GM23338 (cell line): ENCODE measurements at regions not wholly inside any gene's neighbourhood (a gene's known extent, or its start where the extent isn't known, plus 50 kb on each side); places are given as distances from the start of the nearest gene placed in this dataset.

Experiments used
- ATAC-seq: fragments of 200-7000 bp; cut with Tn5 transposase; 3 replicates; pipeline ENCODE4 v1.9.1; 2020
- DNase-seq: peaks from one replicate; pipeline ENCODE4 v3.0.0-alpha.2; 2015; ENCODE audit warnings: low spot score
- H2AFZ ChIP-seq: fragments of 200-600 bp; sonication (generic); 2 replicates; pipeline ENCODE4 v1.8.0; 2016; ENCODE audit warnings: antibody characterized with exemption, mild to moderate bottlenecking, moderate library complexity
- H3F3A ChIP-seq: fragments of 200-600 bp; sonication (generic); replicated peaks from 2 replicates; pipeline ENCODE4 v1.8.0; 2017; ENCODE audit warnings: antibody characterized with exemption, mixed run types, low read depth
- H3K27ac ChIP-seq: fragments of 200-600 bp; sonication (generic); 2 replicates; pipeline ENCODE4 v1.6.1; 2016; ENCODE audit warnings: low read depth
- H3K27me3 ChIP-seq: fragments of 200-600 bp; sonication (generic); 2 replicates; pipeline ENCODE4 v1.8.0; 2016; ENCODE audit warnings: mild to moderate bottlenecking, mixed run types, moderate library complexity; ENCODE audit not compliant: insufficient read depth
- H3K36me3 ChIP-seq: fragments of 200-600 bp; sonication (generic); 2 replicates; pipeline ENCODE4 v1.8.0; 2016; ENCODE audit warnings: mild to moderate bottlenecking; ENCODE audit not compliant: insufficient read depth
- H3K4me1 ChIP-seq: fragments of 200-600 bp; sonication (generic); 2 replicates; pipeline ENCODE4 v1.8.0; 2016; ENCODE audit warnings: mild to moderate bottlenecking, moderate library complexity; ENCODE audit not compliant: insufficient read depth
- H3K4me2 ChIP-seq: fragments of 200-600 bp; sonication (generic); 2 replicates; pipeline ENCODE4 v1.7.1; 2017; ENCODE audit warnings: mixed run types
- H3K4me3 ChIP-seq: fragments of 200-600 bp; sonication (generic); 2 replicates; pipeline ENCODE4 v1.6.1; 2016; ENCODE audit warnings: mixed run types
- H3K79me2 ChIP-seq: fragments of 200-600 bp; sonication (generic); replicated peaks from 2 replicates; pipeline ENCODE4 v1.8.0; 2017; ENCODE audit warnings: mild to moderate bottlenecking; ENCODE audit not compliant: insufficient read depth
- H3K9me2 ChIP-seq: fragments of 200-600 bp; sonication (generic); 2 replicates; pipeline ENCODE4 v1.8.0; 2017; ENCODE audit not compliant: insufficient read depth
- H4K20me1 ChIP-seq: fragments of 200-600 bp; sonication (generic); replicated peaks from 2 replicates; pipeline ENCODE4 v1.8.0; 2017; ENCODE audit warnings: mild to moderate bottlenecking; ENCODE audit not compliant: insufficient read depth
- H3K27ac Mint-ChIP-seq: 2 replicates; pipeline ENCODE4 v1.8.0; 2020; ENCODE audit warnings: inconsistent platforms, mild to moderate bottlenecking, moderate library complexity, mixed read lengths
- H3K27me3 Mint-ChIP-seq: 3 replicates; pipeline ENCODE4 v1.8.0; 2022; ENCODE audit warnings: low read depth, mild to moderate bottlenecking, moderate library complexity, mixed read lengths, inconsistent platforms; ENCODE audit not compliant: insufficient read depth, poor library complexity
- H3K36me3 Mint-ChIP-seq: 3 replicates; pipeline ENCODE4 v1.8.0; 2021; ENCODE audit warnings: low read depth, mild to moderate bottlenecking, inconsistent platforms, moderate library complexity, mixed read lengths
- H3K4me1 Mint-ChIP-seq: 3 replicates; pipeline ENCODE4 v1.8.0; 2020; ENCODE audit warnings: mild to moderate bottlenecking, inconsistent platforms, mixed read lengths
- H3K4me3 Mint-ChIP-seq: 3 replicates; pipeline ENCODE4 v1.8.0; 2021; ENCODE audit warnings: moderate library complexity, mild to moderate bottlenecking, inconsistent platforms, mixed read lengths
- H3K9me3 Mint-ChIP-seq: 3 replicates; pipeline ENCODE4 v1.8.0; 2020; ENCODE audit warnings: moderate library complexity, mild to moderate bottlenecking, inconsistent platforms, mixed read lengths
- CREB1 ChIP-seq: fragments of 250-450 bp; sonication (Bioruptor Pico); IDR thresholded peaks from 2 replicates; pipeline ENCODE4 v1.5.0; 2020; ENCODE audit warnings: low read depth, mild to moderate bottlenecking, moderate library complexity
- EZH2 ChIP-seq: fragments of 200-600 bp; sonication (generic); IDR thresholded peaks from one replicate; pipeline ENCODE4 v1.8.0; 2017; ENCODE audit warnings: antibody characterized with exemption, mild to moderate bottlenecking, low read depth; ENCODE audit not compliant: unreplicated experiment
- EZH2phosphoT487 ChIP-seq: fragments of 200-600 bp; sonication (generic); IDR thresholded peaks from one replicate; pipeline ENCODE4 v1.8.1; 2018; ENCODE audit warnings: antibody characterized with exemption; ENCODE audit not compliant: unreplicated experiment
- JUNB ChIP-seq: IDR thresholded peaks from one replicate; pipeline ENCODE4 v1.6.1; 2016; ENCODE audit warnings: antibody characterized with exemption; ENCODE audit not compliant: unreplicated experiment
- NANOG ChIP-seq: IDR thresholded peaks from 2 replicates; pipeline ENCODE4 v1.6.1; 2016; ENCODE audit warnings: antibody characterized with exemption, borderline replicate concordance
- POLR2AphosphoS5 ChIP-seq: IDR thresholded peaks from 2 replicates; pipeline ENCODE4 v1.6.1; 2016; ENCODE audit warnings: antibody characterized with exemption, low read depth
- STAT1 ChIP-seq: IDR thresholded peaks from one replicate; pipeline ENCODE4 v1.6.1; 2016; ENCODE audit warnings: antibody characterized with exemption; ENCODE audit not compliant: unreplicated experiment
- ZNF114 ChIP-seq: fragments of 250-450 bp; sonication (Bioruptor Pico); IDR thresholded peaks from 2 replicates; pipeline ENCODE4 v1.5.0; 2020; ENCODE audit warnings: mild to moderate bottlenecking, moderate library complexity
- ZNF331 ChIP-seq: fragments of 250-450 bp; sonication (Bioruptor Pico); IDR thresholded peaks from 2 replicates; pipeline ENCODE4 v1.5.0; 2020; ENCODE audit warnings: low read depth, mild to moderate bottlenecking, moderate library complexity
- TF ChIP-seq, protein P1 (sequence below): fragments of 250-450 bp; sonication (Bioruptor Pico); IDR thresholded peaks from 2 replicates; pipeline ENCODE4 v1.5.0; 2020; ENCODE audit warnings: mild to moderate bottlenecking, moderate library complexity
- TF ChIP-seq, protein P2 (sequence below): IDR thresholded peaks from one replicate; pipeline ENCODE4 v1.6.1; 2018; ENCODE audit warnings: antibody characterized with exemption; ENCODE audit not compliant: unreplicated experiment
- TF ChIP-seq, protein P3 (sequence below), 2 experiments: fragments of 200-600 bp in 1 of 2; sonication (generic) in 1 of 2; conservative IDR thresholded peaks; 2 replicates each; pipeline versions ENCODE4 v1.5.1 to v1.6.1; 2016 to 2017; ENCODE audit warnings: antibody characterized with exemption in 2 of 2, low read depth in 2 of 2, mild to moderate bottlenecking in 2 of 2, moderate library complexity in 1 of 2
- TF ChIP-seq, protein P4 (sequence below): IDR thresholded peaks from 2 replicates; pipeline ENCODE4 v1.6.1; 2016; ENCODE audit warnings: antibody characterized with exemption

DNA sequence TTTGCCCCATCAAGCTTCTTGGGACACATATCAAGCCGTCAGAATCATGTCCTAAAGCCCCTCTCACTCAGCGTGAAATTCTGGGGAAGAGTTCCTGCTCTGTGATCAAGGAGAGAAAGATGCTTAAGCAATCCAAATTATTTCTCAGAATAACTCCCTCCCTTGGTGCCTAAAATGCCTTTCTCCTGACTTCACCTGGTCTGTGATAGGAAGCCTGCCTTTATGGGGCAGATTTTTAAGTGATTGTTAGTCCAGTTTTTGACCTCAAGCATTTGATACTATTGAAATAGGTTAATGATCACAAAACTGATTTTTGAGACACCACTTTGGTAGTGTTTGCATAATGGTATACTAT, 76.4 kb upstream of the MAGI2 start:
- H3K4me1 Mint-ChIP-seq = peaks cover 19% of the 10 kb centered on the region
- H3K36me3 ChIP-seq = no peaks in the 10 kb centered on the region
- H3F3A ChIP-seq = no peaks in the 10 kb centered on the region
- ATAC-seq (no peak), DNase-seq (no peak)
- H3K9me3 Mint-ChIP-seq = no peaks in the 10 kb centered on the region
- H3K4me3 ChIP-seq = no peak overlapping the region
- no peak overlapping the region for H3K4me3 Mint-ChIP-seq
- H3K4me1 ChIP-seq = 0 out of 2 replicates have a peak, but pooled peaks cover 3% of the 10 kb centered on the region
- no peak for TF ChIP-seq CREB1
- TF ChIP-seq, protein P1, sequence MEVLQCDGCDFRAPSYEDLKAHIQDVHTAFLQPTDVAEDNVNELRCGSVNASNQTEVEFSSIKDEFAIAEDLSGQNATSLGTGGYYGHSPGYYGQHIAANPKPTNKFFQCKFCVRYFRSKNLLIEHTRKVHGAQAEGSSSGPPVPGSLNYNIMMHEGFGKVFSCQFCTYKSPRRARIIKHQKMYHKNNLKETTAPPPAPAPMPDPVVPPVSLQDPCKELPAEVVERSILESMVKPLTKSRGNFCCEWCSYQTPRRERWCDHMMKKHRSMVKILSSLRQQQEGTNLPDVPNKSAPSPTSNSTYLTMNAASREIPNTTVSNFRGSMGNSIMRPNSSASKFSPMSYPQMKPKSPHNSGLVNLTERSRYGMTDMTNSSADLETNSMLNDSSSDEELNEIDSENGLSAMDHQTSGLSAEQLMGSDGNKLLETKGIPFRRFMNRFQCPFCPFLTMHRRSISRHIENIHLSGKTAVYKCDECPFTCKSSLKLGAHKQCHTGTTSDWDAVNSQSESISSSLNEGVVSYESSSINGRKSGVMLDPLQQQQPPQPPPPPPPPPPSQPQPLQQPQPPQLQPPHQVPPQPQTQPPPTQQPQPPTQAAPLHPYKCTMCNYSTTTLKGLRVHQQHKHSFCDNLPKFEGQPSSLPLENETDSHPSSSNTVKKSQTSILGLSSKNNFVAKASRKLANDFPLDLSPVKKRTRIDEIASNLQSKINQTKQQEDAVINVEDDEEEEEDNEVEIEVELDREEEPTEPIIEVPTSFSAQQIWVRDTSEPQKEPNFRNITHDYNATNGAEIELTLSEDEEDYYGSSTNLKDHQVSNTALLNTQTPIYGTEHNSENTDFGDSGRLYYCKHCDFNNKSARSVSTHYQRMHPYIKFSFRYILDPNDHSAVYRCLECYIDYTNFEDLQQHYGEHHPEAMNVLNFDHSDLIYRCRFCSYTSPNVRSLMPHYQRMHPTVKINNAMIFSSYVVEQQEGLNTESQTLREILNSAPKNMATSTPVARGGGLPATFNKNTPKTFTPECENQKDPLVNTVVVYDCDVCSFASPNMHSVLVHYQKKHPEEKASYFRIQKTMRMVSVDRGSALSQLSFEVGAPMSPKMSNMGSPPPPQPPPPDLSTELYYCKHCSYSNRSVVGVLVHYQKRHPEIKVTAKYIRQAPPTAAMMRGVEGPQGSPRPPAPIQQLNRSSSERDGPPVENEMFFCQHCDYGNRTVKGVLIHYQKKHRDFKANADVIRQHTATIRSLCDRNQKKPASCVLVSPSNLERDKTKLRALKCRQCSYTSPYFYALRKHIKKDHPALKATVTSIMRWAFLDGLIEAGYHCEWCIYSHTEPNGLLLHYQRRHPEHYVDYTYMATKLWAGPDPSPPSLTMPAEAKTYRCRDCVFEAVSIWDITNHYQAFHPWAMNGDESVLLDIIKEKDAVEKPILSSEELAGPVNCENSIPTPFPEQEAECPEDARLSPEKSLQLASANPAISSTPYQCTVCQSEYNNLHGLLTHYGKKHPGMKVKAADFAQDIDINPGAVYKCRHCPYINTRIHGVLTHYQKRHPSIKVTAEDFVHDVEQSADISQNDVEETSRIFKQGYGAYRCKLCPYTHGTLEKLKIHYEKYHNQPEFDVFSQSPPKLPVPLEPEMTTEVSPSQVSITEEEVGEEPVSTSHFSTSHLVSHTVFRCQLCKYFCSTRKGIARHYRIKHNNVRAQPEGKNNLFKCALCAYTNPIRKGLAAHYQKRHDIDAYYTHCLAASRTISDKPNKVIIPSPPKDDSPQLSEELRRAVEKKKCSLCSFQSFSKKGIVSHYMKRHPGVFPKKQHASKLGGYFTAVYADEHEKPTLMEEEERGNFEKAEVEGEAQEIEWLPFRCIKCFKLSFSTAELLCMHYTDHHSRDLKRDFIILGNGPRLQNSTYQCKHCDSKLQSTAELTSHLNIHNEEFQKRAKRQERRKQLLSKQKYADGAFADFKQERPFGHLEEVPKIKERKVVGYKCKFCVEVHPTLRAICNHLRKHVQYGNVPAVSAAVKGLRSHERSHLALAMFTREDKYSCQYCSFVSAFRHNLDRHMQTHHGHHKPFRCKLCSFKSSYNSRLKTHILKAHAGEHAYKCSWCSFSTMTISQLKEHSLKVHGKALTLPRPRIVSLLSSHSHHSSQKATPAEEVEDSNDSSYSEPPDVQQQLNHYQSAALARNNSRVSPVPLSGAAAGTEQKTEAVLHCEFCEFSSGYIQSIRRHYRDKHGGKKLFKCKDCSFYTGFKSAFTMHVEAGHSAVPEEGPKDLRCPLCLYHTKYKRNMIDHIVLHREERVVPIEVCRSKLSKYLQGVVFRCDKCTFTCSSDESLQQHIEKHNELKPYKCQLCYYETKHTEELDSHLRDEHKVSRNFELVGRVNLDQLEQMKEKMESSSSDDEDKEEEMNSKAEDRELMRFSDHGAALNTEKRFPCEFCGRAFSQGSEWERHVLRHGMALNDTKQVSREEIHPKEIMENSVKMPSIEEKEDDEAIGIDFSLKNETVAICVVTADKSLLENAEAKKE (CRISPR knock-in tag) = no peak
- TF ChIP-seq, protein P2, sequence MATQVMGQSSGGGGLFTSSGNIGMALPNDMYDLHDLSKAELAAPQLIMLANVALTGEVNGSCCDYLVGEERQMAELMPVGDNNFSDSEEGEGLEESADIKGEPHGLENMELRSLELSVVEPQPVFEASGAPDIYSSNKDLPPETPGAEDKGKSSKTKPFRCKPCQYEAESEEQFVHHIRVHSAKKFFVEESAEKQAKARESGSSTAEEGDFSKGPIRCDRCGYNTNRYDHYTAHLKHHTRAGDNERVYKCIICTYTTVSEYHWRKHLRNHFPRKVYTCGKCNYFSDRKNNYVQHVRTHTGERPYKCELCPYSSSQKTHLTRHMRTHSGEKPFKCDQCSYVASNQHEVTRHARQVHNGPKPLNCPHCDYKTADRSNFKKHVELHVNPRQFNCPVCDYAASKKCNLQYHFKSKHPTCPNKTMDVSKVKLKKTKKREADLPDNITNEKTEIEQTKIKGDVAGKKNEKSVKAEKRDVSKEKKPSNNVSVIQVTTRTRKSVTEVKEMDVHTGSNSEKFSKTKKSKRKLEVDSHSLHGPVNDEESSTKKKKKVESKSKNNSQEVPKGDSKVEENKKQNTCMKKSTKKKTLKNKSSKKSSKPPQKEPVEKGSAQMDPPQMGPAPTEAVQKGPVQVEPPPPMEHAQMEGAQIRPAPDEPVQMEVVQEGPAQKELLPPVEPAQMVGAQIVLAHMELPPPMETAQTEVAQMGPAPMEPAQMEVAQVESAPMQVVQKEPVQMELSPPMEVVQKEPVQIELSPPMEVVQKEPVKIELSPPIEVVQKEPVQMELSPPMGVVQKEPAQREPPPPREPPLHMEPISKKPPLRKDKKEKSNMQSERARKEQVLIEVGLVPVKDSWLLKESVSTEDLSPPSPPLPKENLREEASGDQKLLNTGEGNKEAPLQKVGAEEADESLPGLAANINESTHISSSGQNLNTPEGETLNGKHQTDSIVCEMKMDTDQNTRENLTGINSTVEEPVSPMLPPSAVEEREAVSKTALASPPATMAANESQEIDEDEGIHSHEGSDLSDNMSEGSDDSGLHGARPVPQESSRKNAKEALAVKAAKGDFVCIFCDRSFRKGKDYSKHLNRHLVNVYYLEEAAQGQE = no peak
- TF ChIP-seq ZNF114 (CRISPR knock-in tag) = no peak
- no peak for TF ChIP-seq POLR2AphosphoS5
- TF ChIP-seq EZH2phosphoT487 = no peak
- TF ChIP-seq JUNB = no peak
- TF ChIP-seq, protein P3, sequence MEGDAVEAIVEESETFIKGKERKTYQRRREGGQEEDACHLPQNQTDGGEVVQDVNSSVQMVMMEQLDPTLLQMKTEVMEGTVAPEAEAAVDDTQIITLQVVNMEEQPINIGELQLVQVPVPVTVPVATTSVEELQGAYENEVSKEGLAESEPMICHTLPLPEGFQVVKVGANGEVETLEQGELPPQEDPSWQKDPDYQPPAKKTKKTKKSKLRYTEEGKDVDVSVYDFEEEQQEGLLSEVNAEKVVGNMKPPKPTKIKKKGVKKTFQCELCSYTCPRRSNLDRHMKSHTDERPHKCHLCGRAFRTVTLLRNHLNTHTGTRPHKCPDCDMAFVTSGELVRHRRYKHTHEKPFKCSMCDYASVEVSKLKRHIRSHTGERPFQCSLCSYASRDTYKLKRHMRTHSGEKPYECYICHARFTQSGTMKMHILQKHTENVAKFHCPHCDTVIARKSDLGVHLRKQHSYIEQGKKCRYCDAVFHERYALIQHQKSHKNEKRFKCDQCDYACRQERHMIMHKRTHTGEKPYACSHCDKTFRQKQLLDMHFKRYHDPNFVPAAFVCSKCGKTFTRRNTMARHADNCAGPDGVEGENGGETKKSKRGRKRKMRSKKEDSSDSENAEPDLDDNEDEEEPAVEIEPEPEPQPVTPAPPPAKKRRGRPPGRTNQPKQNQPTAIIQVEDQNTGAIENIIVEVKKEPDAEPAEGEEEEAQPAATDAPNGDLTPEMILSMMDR (conservative IDR thresholded peaks at IDR 0.05; ENCODE audit: low read depth in 2 of 2) = no peak
- no peak for TF ChIP-seq EZH2
- TF ChIP-seq, protein P4, sequence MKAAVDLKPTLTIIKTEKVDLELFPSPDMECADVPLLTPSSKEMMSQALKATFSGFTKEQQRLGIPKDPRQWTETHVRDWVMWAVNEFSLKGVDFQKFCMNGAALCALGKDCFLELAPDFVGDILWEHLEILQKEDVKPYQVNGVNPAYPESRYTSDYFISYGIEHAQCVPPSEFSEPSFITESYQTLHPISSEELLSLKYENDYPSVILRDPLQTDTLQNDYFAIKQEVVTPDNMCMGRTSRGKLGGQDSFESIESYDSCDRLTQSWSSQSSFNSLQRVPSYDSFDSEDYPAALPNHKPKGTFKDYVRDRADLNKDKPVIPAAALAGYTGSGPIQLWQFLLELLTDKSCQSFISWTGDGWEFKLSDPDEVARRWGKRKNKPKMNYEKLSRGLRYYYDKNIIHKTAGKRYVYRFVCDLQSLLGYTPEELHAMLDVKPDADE = no peak
- no peak for TF ChIP-seq STAT1
- TF ChIP-seq ZNF331 (CRISPR knock-in tag) = no peak
- no peak for TF ChIP-seq NANOG
- no peaks in the 10 kb centered on the region for H3K9me2 ChIP-seq
- no peak overlapping the region for H3K4me2 ChIP-seq
- H3K27ac ChIP-seq = no peak overlapping the region
- peak overlapping the region; percentile 38; the same call in 1 of the 2 replicates for H3K27ac Mint-ChIP-seq
- no peaks in the 10 kb centered on the region for H3K27me3 ChIP-seq
- no peaks in the 10 kb centered on the region for H4K20me1 ChIP-seq
- peaks cover 2% of the 10 kb centered on the region for H3K27me3 Mint-ChIP-seq
- H3K79me2 ChIP-seq = no peaks in the 10 kb centered on the region
- peak overlapping the region; percentile 57; the same call in 1 of the 2 replicates for H2AFZ ChIP-seq
- H3K36me3 Mint-ChIP-seq = no peaks in the 10 kb centered on the region
